Kidney (tissue), 13 donors: ENCODE measurements at regions not wholly inside any gene's neighbourhood (a gene's known extent, or its start where the extent isn't known, plus 50 kb on each side); places are given as distances from the start of the nearest gene placed in this dataset.

Experiments used
- DNase-seq, 5 donors: peaks; one replicate each; pipeline ENCODE4 v3.0.0-alpha.2; 2013 to 2020
- FAIRE-seq: peaks from 2 replicates; lab custom pipeline; 2012; peaks lifted over from hg19 to GRCh38; lab: Jason Lieb, UNC
- H3K27ac ChIP-seq, 2 donors: one replicate each; pipeline ENCODE4 v1.7.0; 2013; ENCODE audit warnings: low read depth in 2 of 2, low read length in 2 of 2, inconsistent platforms in 1 of 2
- H3K27me3 ChIP-seq: one replicate; pipeline ENCODE4 v1.7.1; 2013; ENCODE audit warnings: low read length, inconsistent platforms; ENCODE audit not compliant: control insufficient read depth, insufficient read depth
- H3K36me3 ChIP-seq, 3 donors: one replicate each; pipeline versions ENCODE4 v1.7.0 to v1.7.1; 2013; ENCODE audit warnings: low read length in 3 of 3, control low read depth in 1 of 3, inconsistent platforms in 1 of 3; ENCODE audit not compliant: insufficient read depth in 3 of 3, control insufficient read depth in 2 of 3
- H3K4me1 ChIP-seq, 3 donors: one replicate each; pipeline versions ENCODE4 v1.7.0 to v1.7.1; 2013; ENCODE audit warnings: low read length in 3 of 3, inconsistent platforms in 1 of 3, low read depth in 1 of 3; ENCODE audit not compliant: control insufficient read depth in 2 of 3, insufficient read depth in 2 of 3
- H3K4me3 ChIP-seq, 3 donors: one replicate each; pipeline versions ENCODE4 v1.7.0 to v1.8.1; 2013; ENCODE audit warnings: low read length in 3 of 3, control low read depth in 1 of 3, inconsistent platforms in 1 of 3
- H3K9ac ChIP-seq, 3 donors: one replicate each; pipeline versions ENCODE4 v1.7.0 to v1.7.1; 2013; ENCODE audit warnings: low read length in 3 of 3, control low read depth in 1 of 3, inconsistent platforms in 1 of 3
- H3K9me3 ChIP-seq, 3 donors: one replicate each; pipeline versions ENCODE4 v1.7.0 to v1.7.1; 2013; ENCODE audit warnings: low read length in 3 of 3, control low read depth in 1 of 3, inconsistent platforms in 1 of 3; ENCODE audit not compliant: control insufficient read depth in 2 of 3, insufficient read depth in 1 of 3
- CTCF ChIP-seq: IDR thresholded peaks from 3 replicates; pipeline ENCODE4 v1.5.1; 2012; ENCODE audit warnings: mild to moderate bottlenecking, moderate library complexity, borderline replicate concordance; ENCODE audit not compliant: insufficient read depth; ENCODE audit errors: extremely low read depth
- intact Hi-C: fragments of 100-400 bp; cut with DNase I; formaldehyde crosslinking; loops from one replicate; pipeline ENCODE4 v1.11.1; 2022
- donor health status: control.
- donor health status: control.
- donor health status: control.
- donor health status: control.
- donor health status: control.
- donor health status: DM: yes; HTN: yes; CAD: no.
- donor health status: Normal renal cell carcinoma (clear cell type).

- Histone ChIP-seq H3K4me3 (no peak overlapping the region), H3K36me3 (no peaks in the 10 kb centered on the region), H3K27me3 (no peaks in the 10 kb centered on the region), H3K27ac (no peak overlapping the region), H3K9ac (no peak overlapping the region), H3K4me1 (no peaks in the 10 kb centered on the region), H3K9me3 (no peaks in the 10 kb centered on the region)
- intact Hi-C loops = no loop called here
- FAIRE-seq = no peak
- TF ChIP-seq CTCF = no peak
- no peak for DNase-seq
Measured at GRCh38 chr1:17995480-17995879, 112.1 kb upstream of the IGSF21 start.

- TF ChIP-seq CTCF = no peak
- intact Hi-C loops = no loop called here
- H3K4me1 ChIP-seq = no peaks in the 10 kb centered on the region
- no peaks in the 10 kb centered on the region for H3K9me3 ChIP-seq
- DNase-seq (no peak), FAIRE-seq (no peak)
- H3K4me3 ChIP-seq = no peak overlapping the region
- H3K9ac ChIP-seq = no peak overlapping the region
- no peak overlapping the region for H3K27ac ChIP-seq
- no peaks in the 10 kb centered on the region for H3K36me3 ChIP-seq
- peaks cover 2% of the 10 kb centered on the region for H3K27me3 ChIP-seq
Measured at GRCh38 chr1:17998889-17999288, 108.7 kb upstream of the IGSF21 start.

- Histone ChIP-seq H3K4me3 (no peak overlapping the region), H3K4me1 (no peaks in the 10 kb centered on the region), H3K9ac (no peak overlapping the region), H3K36me3 (no peaks in the 10 kb centered on the region), H3K27ac (no peak overlapping the region), H3K27me3 (peaks cover 2% of the 10 kb centered on the region), H3K9me3 (no peaks in the 10 kb centered on the region)
- intact Hi-C loops = no loop called here
- no peak for TF ChIP-seq CTCF
- DNase-seq (no peak), FAIRE-seq (no peak)
Measured at GRCh38 chr1:17999884-18000283, 107.7 kb upstream of the IGSF21 start.

- no peak for TF ChIP-seq CTCF
- H3K9me3 ChIP-seq = no peaks in the 10 kb centered on the region
- no peak overlapping the region for H3K9ac ChIP-seq
- peaks cover 2% of the 10 kb centered on the region for H3K27me3 ChIP-seq
- intact Hi-C loops = no loop called here
- H3K4me1 ChIP-seq = no peaks in the 10 kb centered on the region
- FAIRE-seq (no peak), DNase-seq (no peak)
- no peak overlapping the region for H3K4me3 ChIP-seq
- H3K36me3 ChIP-seq = no peaks in the 10 kb centered on the region
- no peak overlapping the region for H3K27ac ChIP-seq
Measured at GRCh38 chr1:18001725-18002124, 105.9 kb upstream of the IGSF21 start.
